ENCODE measurements at regions not wholly inside any gene's neighbourhood (a gene's known extent, or its start where the extent isn't known, plus 50 kb on each side); places are given as distances from the start of the nearest gene placed in this dataset.

GRCh38 chr2:5465859-5466258, 226.3 kb upstream of the SOX11 start:
- Mint-ChIP-seq H3K27ac (no peak overlapping the region), H3K36me3 (no peaks in the 10 kb centered on the region), H3K4me3 (no peak overlapping the region), H3K4me1 (no peaks in the 10 kb centered on the region), H3K27me3 (no peaks in the 10 kb centered on the region), H3K9me3 (peaks cover 0 to 7% (median 0%) of the 10 kb centered on the region in 7 donors)
- H3K9me3 ChIP-seq (ENCODE audit: control insufficient read depth in 2 of 2, low read length in 2 of 2), result no peaks in the 10 kb centered on the region
- H3K36me3 ChIP-seq (ENCODE audit: control insufficient read depth, insufficient read depth, low read length), result no peaks in the 10 kb centered on the region
- no peak for DNase-seq
- H3K4me3 ChIP-seq (ENCODE audit: low read depth, low read length), result no peak overlapping the region
- no peak overlapping the region for H3K27ac ChIP-seq (ENCODE audit: insufficient read depth, low read length, poor library complexity, severe bottlenecking)
- no peaks in the 10 kb centered on the region for H3K4me1 ChIP-seq (ENCODE audit: control insufficient read depth, insufficient read depth, low read length, poor library complexity, severe bottlenecking)
- ATAC-seq (ENCODE audit: low read depth in 2 of 2), result no peak
- no peaks in the 10 kb centered on the region for H3K27me3 ChIP-seq (ENCODE audit: control insufficient read depth, insufficient read depth, low read length)

- no peaks in the 10 kb centered on the region for H3K4me1 Mint-ChIP-seq
- no peak overlapping the region for H3K4me3 ChIP-seq (ENCODE audit: low read depth, low read length)
- no peak overlapping the region for H3K27ac Mint-ChIP-seq
Measured at GRCh38 chr2:5467178-5467905, 224.8 kb upstream of the SOX11 start.

GRCh38 chr2:5472673-5473072, 219.5 kb upstream of the SOX11 start:
- ATAC-seq (ENCODE audit: low read depth in 2 of 2) (no peak), DNase-seq (no peak)
- Mint-ChIP-seq H3K27me3 (no peaks in the 10 kb centered on the region), H3K4me3 (no peak overlapping the region), H3K36me3 (no peaks in the 10 kb centered on the region), H3K27ac (no peak overlapping the region), H3K4me1 (no peaks in the 10 kb centered on the region), H3K9me3 (peaks cover 0 to 6% (median 0%) of the 10 kb centered on the region in 7 donors)
- Histone ChIP-seq H3K9me3 (ENCODE audit: control insufficient read depth in 2 of 2, low read length in 2 of 2) (no peaks in the 10 kb centered on the region), H3K27me3 (ENCODE audit: control insufficient read depth, insufficient read depth, low read length) (no peaks in the 10 kb centered on the region), H3K4me3 (ENCODE audit: low read depth, low read length) (no peak overlapping the region), H3K4me1 (ENCODE audit: control insufficient read depth, insufficient read depth, low read length, poor library complexity, severe bottlenecking) (no peaks in the 10 kb centered on the region), H3K27ac (ENCODE audit: insufficient read depth, low read length, poor library complexity, severe bottlenecking) (no peak overlapping the region), H3K36me3 (ENCODE audit: control insufficient read depth, insufficient read depth, low read length) (no peaks in the 10 kb centered on the region)

More at GRCh38 chr2:5467178-5467905, 224.8 kb upstream of the SOX11 start:
- H3K4me1 ChIP-seq (ENCODE audit: control insufficient read depth, insufficient read depth, low read length, poor library complexity, severe bottlenecking), result no peaks in the 10 kb centered on the region
- no peak for ATAC-seq (ENCODE audit: low read depth in 2 of 2)
- no peaks in the 10 kb centered on the region for H3K27me3 Mint-ChIP-seq
- no peaks in the 10 kb centered on the region for H3K36me3 Mint-ChIP-seq
- no peak overlapping the region for H3K4me3 Mint-ChIP-seq
- no peak for DNase-seq
- no peaks in the 10 kb centered on the region for H3K9me3 Mint-ChIP-seq
- no peaks in the 10 kb centered on the region for H3K27me3 ChIP-seq (ENCODE audit: control insufficient read depth, insufficient read depth, low read length)
- no peaks in the 10 kb centered on the region for H3K36me3 ChIP-seq (ENCODE audit: control insufficient read depth, insufficient read depth, low read length)
- H3K9me3 ChIP-seq (ENCODE audit: control insufficient read depth in 2 of 2, low read length in 2 of 2), result no peaks in the 10 kb centered on the region
- H3K27ac ChIP-seq (ENCODE audit: insufficient read depth, low read length, poor library complexity, severe bottlenecking), result no peak overlapping the region

GRCh38 chr2:5473635-5474034, 218.5 kb upstream of the SOX11 start:
- no peaks in the 10 kb centered on the region for H3K27me3 ChIP-seq (ENCODE audit: control insufficient read depth, insufficient read depth, low read length)

GRCh38 chr2:5474716-5475115, 217.5 kb upstream of the SOX11 start:
- peaks cover 0 to 9% (median 4%) of the 10 kb centered on the region in 7 donors for H3K9me3 Mint-ChIP-seq
- H3K36me3 ChIP-seq (ENCODE audit: control insufficient read depth, insufficient read depth, low read length), result no peaks in the 10 kb centered on the region
- no peak overlapping the region for H3K27ac Mint-ChIP-seq
- H3K4me1 ChIP-seq (ENCODE audit: control insufficient read depth, insufficient read depth, low read length, poor library complexity, severe bottlenecking), result no peaks in the 10 kb centered on the region
- no peaks in the 10 kb centered on the region for H3K27me3 Mint-ChIP-seq
- no peaks in the 10 kb centered on the region for H3K4me1 Mint-ChIP-seq
- ATAC-seq (ENCODE audit: low read depth in 2 of 2), result no peak
- H3K4me3 ChIP-seq (ENCODE audit: low read depth, low read length), result no peak overlapping the region
- H3K4me3 Mint-ChIP-seq, result no peak overlapping the region
- H3K9me3 ChIP-seq (ENCODE audit: control insufficient read depth in 2 of 2, low read length in 2 of 2), result no peaks in the 10 kb centered on the region
- no peak overlapping the region for H3K27ac ChIP-seq (ENCODE audit: insufficient read depth, low read length, poor library complexity, severe bottlenecking)
- no peaks in the 10 kb centered on the region for H3K27me3 ChIP-seq (ENCODE audit: control insufficient read depth, insufficient read depth, low read length)
- DNase-seq, result no peak
- no peaks in the 10 kb centered on the region for H3K36me3 Mint-ChIP-seq

More at GRCh38 chr2:5473635-5474034, 218.5 kb upstream of the SOX11 start:
- ATAC-seq (ENCODE audit: low read depth in 2 of 2) (no peak), DNase-seq (no peak)
- Mint-ChIP-seq H3K4me3 (no peak overlapping the region), H3K36me3 (no peaks in the 10 kb centered on the region), H3K4me1 (no peaks in the 10 kb centered on the region), H3K27ac (no peak overlapping the region), H3K9me3 (peaks cover 0 to 9% (median 4%) of the 10 kb centered on the region in 7 donors), H3K27me3 (no peaks in the 10 kb centered on the region)
- Histone ChIP-seq H3K4me3 (ENCODE audit: low read depth, low read length) (no peak overlapping the region), H3K36me3 (ENCODE audit: control insufficient read depth, insufficient read depth, low read length) (no peaks in the 10 kb centered on the region), H3K4me1 (ENCODE audit: control insufficient read depth, insufficient read depth, low read length, poor library complexity, severe bottlenecking) (no peaks in the 10 kb centered on the region), H3K27ac (ENCODE audit: insufficient read depth, low read length, poor library complexity, severe bottlenecking) (no peak overlapping the region), H3K9me3 (ENCODE audit: control insufficient read depth in 2 of 2, low read length in 2 of 2) (no peaks in the 10 kb centered on the region)

GRCh38 chr2:5479265-5479928, 212.8 kb upstream of the SOX11 start:
- H3K27me3 ChIP-seq (ENCODE audit: control insufficient read depth, insufficient read depth, low read length), result no peaks in the 10 kb centered on the region
- H3K36me3 ChIP-seq (ENCODE audit: control insufficient read depth, insufficient read depth, low read length), result no peaks in the 10 kb centered on the region
- no peaks in the 10 kb centered on the region for H3K4me1 ChIP-seq (ENCODE audit: control insufficient read depth, insufficient read depth, low read length, poor library complexity, severe bottlenecking)
- no peak overlapping the region for H3K27ac ChIP-seq (ENCODE audit: insufficient read depth, low read length, poor library complexity, severe bottlenecking)
- no peak overlapping the region for H3K4me3 ChIP-seq (ENCODE audit: low read depth, low read length)
- no peak overlapping the region for H3K4me3 Mint-ChIP-seq
- H3K4me1 Mint-ChIP-seq, result no peaks in the 10 kb centered on the region
- H3K27ac Mint-ChIP-seq, result no peak overlapping the region
- no peaks in the 10 kb centered on the region for H3K9me3 ChIP-seq (ENCODE audit: control insufficient read depth in 2 of 2, low read length in 2 of 2)
- DNase-seq (no peak), ATAC-seq (ENCODE audit: low read depth in 2 of 2) (no peak)
- H3K27me3 Mint-ChIP-seq, result no peaks in the 10 kb centered on the region
- H3K36me3 Mint-ChIP-seq, result no peaks in the 10 kb centered on the region
- peaks cover 0 to 12% (median 4%) of the 10 kb centered on the region in 7 donors for H3K9me3 Mint-ChIP-seq

- H3K4me1 ChIP-seq (ENCODE audit: control insufficient read depth, insufficient read depth, low read length, poor library complexity, severe bottlenecking), result no peaks in the 10 kb centered on the region
- Mint-ChIP-seq H3K27me3 (no peaks in the 10 kb centered on the region), H3K36me3 (no peaks in the 10 kb centered on the region), H3K9me3 (peaks cover 0 to 10% (median 4%) of the 10 kb centered on the region in 7 donors), H3K27ac (no peak overlapping the region), H3K4me1 (no peaks in the 10 kb centered on the region), H3K4me3 (no peak overlapping the region)
- no peaks in the 10 kb centered on the region for H3K36me3 ChIP-seq (ENCODE audit: control insufficient read depth, insufficient read depth, low read length)
- H3K9me3 ChIP-seq (ENCODE audit: control insufficient read depth in 2 of 2, low read length in 2 of 2), result no peaks in the 10 kb centered on the region
- no peak overlapping the region for H3K4me3 ChIP-seq (ENCODE audit: low read depth, low read length)
- H3K27me3 ChIP-seq (ENCODE audit: control insufficient read depth, insufficient read depth, low read length), result no peaks in the 10 kb centered on the region
- H3K27ac ChIP-seq (ENCODE audit: insufficient read depth, low read length, poor library complexity, severe bottlenecking), result no peak overlapping the region
- ATAC-seq (ENCODE audit: low read depth in 2 of 2) (no peak), DNase-seq (no peak)
Measured at GRCh38 chr2:5482929-5483331, 209.3 kb upstream of the SOX11 start.

- no peaks in the 10 kb centered on the region for H3K36me3 ChIP-seq (ENCODE audit: control insufficient read depth, insufficient read depth, low read length)
- no peak for ATAC-seq (ENCODE audit: low read depth in 2 of 2)
- H3K27me3 ChIP-seq (ENCODE audit: control insufficient read depth, insufficient read depth, low read length), result no peaks in the 10 kb centered on the region
- no peak overlapping the region for H3K4me3 Mint-ChIP-seq
- no peak for DNase-seq
- no peaks in the 10 kb centered on the region for H3K36me3 Mint-ChIP-seq
- H3K9me3 Mint-ChIP-seq, result peaks cover 0 to 12% (median 4%) of the 10 kb centered on the region in 7 donors
- H3K27ac ChIP-seq (ENCODE audit: insufficient read depth, low read length, poor library complexity, severe bottlenecking), result no peak overlapping the region
- H3K9me3 ChIP-seq (ENCODE audit: control insufficient read depth in 2 of 2, low read length in 2 of 2), result no peaks in the 10 kb centered on the region
- H3K4me3 ChIP-seq (ENCODE audit: low read depth, low read length), result no peak overlapping the region
- no peak overlapping the region for H3K27ac Mint-ChIP-seq
- no peaks in the 10 kb centered on the region for H3K27me3 Mint-ChIP-seq
- no peaks in the 10 kb centered on the region for H3K4me1 ChIP-seq (ENCODE audit: control insufficient read depth, insufficient read depth, low read length, poor library complexity, severe bottlenecking)
- H3K4me1 Mint-ChIP-seq, result no peaks in the 10 kb centered on the region
Measured at GRCh38 chr2:5484868-5485267, 207.3 kb upstream of the SOX11 start.

Measured in CD4-positive, CD25-positive, alpha-beta regulatory T cell (primary cell).